Colonic mucosa (tissue), 4 donors: ENCODE measurements at regions not wholly inside any gene's neighbourhood (a gene's known extent, or its start where the extent isn't known, plus 50 kb on each side); places are given as distances from the start of the nearest gene placed in this dataset.

ENCODE experiments used
- DNase-seq: peaks from one replicate; pipeline ENCODE4 v3.0.0-alpha.2; 2020
- H3K27ac ChIP-seq: fragments of 200-600 bp; one replicate; pipeline ENCODE4 v1.8.0; 2021
- H3K27me3 ChIP-seq: fragments of 200-600 bp; one replicate; pipeline ENCODE4 v1.8.0; 2021
- H3K36me3 ChIP-seq: fragments of 200-600 bp; one replicate; pipeline ENCODE4 v1.8.0; 2021
- H3K4me1 ChIP-seq: fragments of 200-600 bp; one replicate; pipeline ENCODE4 v1.8.0; 2021; ENCODE audit warnings: mild to moderate bottlenecking
- H3K4me3 ChIP-seq: fragments of 200-600 bp; one replicate; pipeline ENCODE4 v1.8.0; 2021
- H3K9ac ChIP-seq, 2 donors: one replicate each; pipeline ENCODE4 v1.7.0; 2013; ENCODE audit warnings: control low read depth in 2 of 2, low read depth in 2 of 2, low read length in 2 of 2
- H3K9me3 ChIP-seq: fragments of 200-600 bp; one replicate; pipeline ENCODE4 v1.8.0; 2021
- CTCF ChIP-seq: fragments of 200-600 bp; IDR thresholded peaks from one replicate; pipeline ENCODE4 v1.8.0; 2022; ENCODE audit warnings: antibody characterized with exemption, mild to moderate bottlenecking
- intact Hi-C: fragments of 100-400 bp; cut with DNase I; formaldehyde crosslinking; loops from one replicate; pipeline ENCODE4 v1.14.1; 2022
- donor health status: healthy.
- donor health status: DM: no; HTN: no; CAD: no.
- donor health status: DM: no; HTN: no; CAD: no.

GRCh38 chr4:56286763-56287162 is 100.5 kb downstream of the AASDH start:
- intact Hi-C loops = no loop called here
- DNase-seq = no peak
- H3K9me3 ChIP-seq = no peaks in the 10 kb centered on the region

GRCh38 chr4:56283375-56283774 is 103.9 kb downstream of the AASDH start:
- H3K9ac ChIP-seq = no peak overlapping the region
- no peak for DNase-seq
- H3K36me3 ChIP-seq = no peaks in the 10 kb centered on the region
- H3K27me3 ChIP-seq = no peaks in the 10 kb centered on the region
- H3K4me3 ChIP-seq = no peak overlapping the region
- H3K4me1 ChIP-seq = no peaks in the 10 kb centered on the region
- no peak overlapping the region for H3K27ac ChIP-seq
- intact Hi-C loops = no loop called here
- TF ChIP-seq CTCF = no peak
- no peaks in the 10 kb centered on the region for H3K9me3 ChIP-seq

More at GRCh38 chr4:56286763-56287162, 100.5 kb downstream of the AASDH start:
- Histone ChIP-seq H3K27me3 (no peaks in the 10 kb centered on the region), H3K4me3 (no peak overlapping the region), H3K27ac (no peak overlapping the region), H3K36me3 (no peaks in the 10 kb centered on the region), H3K4me1 (no peaks in the 10 kb centered on the region), H3K9ac (no peak overlapping the region)
- TF ChIP-seq CTCF = no peak

- Histone ChIP-seq H3K9me3 (no peaks in the 10 kb centered on the region), H3K36me3 (no peaks in the 10 kb centered on the region), H3K27ac (no peak overlapping the region), H3K27me3 (no peaks in the 10 kb centered on the region), H3K4me3 (no peak overlapping the region), H3K4me1 (no peaks in the 10 kb centered on the region), H3K9ac (no peak overlapping the region)
- TF ChIP-seq CTCF = no peak
- DNase-seq = no peak
- intact Hi-C loops = no loop called here
These were observed 105.3 kb downstream of the AASDH start for GRCh38 chr4:56282004-56282403.

GRCh38 chr4:56276547-56276946 is 110.7 kb downstream of the AASDH start:
- intact Hi-C loops = no loop called here
- no peak overlapping the region for H3K4me3 ChIP-seq
- H3K9ac ChIP-seq = no peak overlapping the region
- TF ChIP-seq CTCF = no peak
- H3K27ac ChIP-seq = no peak overlapping the region
- H3K9me3 ChIP-seq = no peaks in the 10 kb centered on the region
- DNase-seq = no peak
- no peaks in the 10 kb centered on the region for H3K4me1 ChIP-seq
- no peaks in the 10 kb centered on the region for H3K27me3 ChIP-seq
- H3K36me3 ChIP-seq = no peaks in the 10 kb centered on the region

GRCh38 chr4:56273391-56273790 is 113.9 kb downstream of the AASDH start:
- peak overlapping the region; percentile 78 for H3K27ac ChIP-seq

More at GRCh38 chr4:56273391-56273790, 113.9 kb downstream of the AASDH start:
- Histone ChIP-seq H3K27me3 (no peaks in the 10 kb centered on the region), H3K4me3 (no peak overlapping the region), H3K9me3 (no peaks in the 10 kb centered on the region), H3K4me1 (no peaks in the 10 kb centered on the region), H3K36me3 (no peaks in the 10 kb centered on the region), H3K9ac (peak overlapping the region in 1 of 2 donors; percentile 62)
- intact Hi-C loops = no loop called here
- no peak for TF ChIP-seq CTCF
- no peak for DNase-seq
